Astrocyte (in vitro differentiated cells and primary cell): ENCODE measurements at regions not wholly inside any gene's neighbourhood (a gene's known extent, or its start where the extent isn't known, plus 50 kb on each side); places are given as distances from the start of the nearest gene placed in this dataset.

Source experiments
- DNase-seq: peaks from one replicate; pipeline ENCODE4 v3.0.0-alpha.2; 2010; ENCODE audit warnings: low read depth
- FAIRE-seq: peaks from 2 replicates; lab custom pipeline; 2011; peaks lifted over from hg19 to GRCh38; lab: Jason Lieb, UNC
- H2AFZ ChIP-seq: 2 replicates; pipeline ENCODE4 v1.6.0; 2012; ENCODE audit warnings: low read depth, low read length, inconsistent platforms
- H3K27ac ChIP-seq: 2 replicates; pipeline ENCODE4 v1.5.1; 2011; ENCODE audit warnings: low read depth, low read length, inconsistent platforms
- H3K27me3 ChIP-seq: 2 replicates; pipeline ENCODE4 v1.6.0; 2011; ENCODE audit warnings: low read length, inconsistent platforms; ENCODE audit not compliant: insufficient read depth
- H3K36me3 ChIP-seq: 2 replicates; pipeline ENCODE4 v1.5.1; 2011; ENCODE audit warnings: low read length, inconsistent platforms; ENCODE audit not compliant: insufficient read depth
- H3K4me1 ChIP-seq: 2 replicates; pipeline ENCODE4 v1.5.1; 2011; ENCODE audit warnings: low read length, inconsistent platforms; ENCODE audit not compliant: insufficient read depth
- H3K4me2 ChIP-seq: 2 replicates; pipeline ENCODE4 v1.6.0; 2012; ENCODE audit warnings: low read length, inconsistent platforms
- H3K4me3 ChIP-seq: 2 replicates; pipeline ENCODE4 v1.5.1; 2011; ENCODE audit warnings: low read depth, mild to moderate bottlenecking, low read length, inconsistent platforms; ENCODE audit not compliant: insufficient read depth
- H3K79me2 ChIP-seq: 2 replicates; pipeline ENCODE4 v1.6.0; 2012; ENCODE audit warnings: mild to moderate bottlenecking, low read length, inconsistent platforms; ENCODE audit not compliant: insufficient read depth
- H3K9ac ChIP-seq: 2 replicates; pipeline ENCODE4 v1.6.0; 2012; ENCODE audit warnings: mild to moderate bottlenecking, low read length, inconsistent platforms
- H3K9me3 ChIP-seq: 2 replicates; pipeline ENCODE4 v1.5.1; 2012; ENCODE audit warnings: low read depth, mild to moderate bottlenecking, low read length, inconsistent platforms; ENCODE audit not compliant: insufficient read depth
- H4K20me1 ChIP-seq: 2 replicates; pipeline ENCODE4 v1.6.0; 2012; ENCODE audit warnings: low read length, inconsistent platforms; ENCODE audit not compliant: insufficient read depth
- H3K27ac Mint-ChIP-seq: one replicate; pipeline ENCODE4 v1.8.0; 2021; ENCODE audit warnings: mild to moderate bottlenecking, mixed read lengths; ENCODE audit not compliant: unreplicated experiment
- H3K27me3 Mint-ChIP-seq: one replicate; pipeline ENCODE4 v1.8.0; 2021; ENCODE audit warnings: low read depth, mixed read lengths; ENCODE audit not compliant: unreplicated experiment
- H3K36me3 Mint-ChIP-seq: one replicate; pipeline ENCODE4 v1.8.0; 2021; ENCODE audit warnings: low read depth, mixed read lengths; ENCODE audit not compliant: unreplicated experiment
- H3K4me1 Mint-ChIP-seq: one replicate; pipeline ENCODE4 v1.8.0; 2021; ENCODE audit warnings: low read depth, mixed read lengths; ENCODE audit not compliant: unreplicated experiment
- H3K4me3 Mint-ChIP-seq: one replicate; pipeline ENCODE4 v1.8.0; 2021; ENCODE audit warnings: mild to moderate bottlenecking, moderate library complexity, mixed read lengths; ENCODE audit not compliant: unreplicated experiment
- H3K9me3 Mint-ChIP-seq: one replicate; pipeline ENCODE4 v1.8.0; 2021; ENCODE audit warnings: mild to moderate bottlenecking, mixed read lengths; ENCODE audit not compliant: unreplicated experiment
- EZH2 ChIP-seq: IDR thresholded peaks from 2 replicates; pipeline ENCODE4 v1.6.1; 2012; ENCODE audit warnings: mild to moderate bottlenecking, low read length, inconsistent platforms; ENCODE audit not compliant: insufficient read depth
- TF ChIP-seq, protein P1 (sequence below): IDR thresholded peaks from 2 replicates; pipeline ENCODE4 v1.5.1; 2011; ENCODE audit warnings: low read depth, mild to moderate bottlenecking, inconsistent platforms, low read length, moderate library complexity; ENCODE audit not compliant: insufficient read depth

- H3K4me3 Mint-ChIP-seq: no peak overlapping the region
- H3K4me1 ChIP-seq: peaks cover 6% of the 10 kb centered on the region
- H3K9me3 ChIP-seq: no peaks in the 10 kb centered on the region
- H3K27me3 ChIP-seq: no peaks in the 10 kb centered on the region
- FAIRE-seq: no peak
- H3K9me3 Mint-ChIP-seq: peaks cover 4% of the 10 kb centered on the region
- H3K4me3 ChIP-seq: no peak overlapping the region
- DNase-seq: no peak
- H3K36me3 ChIP-seq: no peaks in the 10 kb centered on the region
- H3K79me2 ChIP-seq: no peaks in the 10 kb centered on the region
- no peaks in the 10 kb centered on the region for H4K20me1 ChIP-seq
- no peak for TF ChIP-seq EZH2
- TF ChIP-seq, protein P1, sequence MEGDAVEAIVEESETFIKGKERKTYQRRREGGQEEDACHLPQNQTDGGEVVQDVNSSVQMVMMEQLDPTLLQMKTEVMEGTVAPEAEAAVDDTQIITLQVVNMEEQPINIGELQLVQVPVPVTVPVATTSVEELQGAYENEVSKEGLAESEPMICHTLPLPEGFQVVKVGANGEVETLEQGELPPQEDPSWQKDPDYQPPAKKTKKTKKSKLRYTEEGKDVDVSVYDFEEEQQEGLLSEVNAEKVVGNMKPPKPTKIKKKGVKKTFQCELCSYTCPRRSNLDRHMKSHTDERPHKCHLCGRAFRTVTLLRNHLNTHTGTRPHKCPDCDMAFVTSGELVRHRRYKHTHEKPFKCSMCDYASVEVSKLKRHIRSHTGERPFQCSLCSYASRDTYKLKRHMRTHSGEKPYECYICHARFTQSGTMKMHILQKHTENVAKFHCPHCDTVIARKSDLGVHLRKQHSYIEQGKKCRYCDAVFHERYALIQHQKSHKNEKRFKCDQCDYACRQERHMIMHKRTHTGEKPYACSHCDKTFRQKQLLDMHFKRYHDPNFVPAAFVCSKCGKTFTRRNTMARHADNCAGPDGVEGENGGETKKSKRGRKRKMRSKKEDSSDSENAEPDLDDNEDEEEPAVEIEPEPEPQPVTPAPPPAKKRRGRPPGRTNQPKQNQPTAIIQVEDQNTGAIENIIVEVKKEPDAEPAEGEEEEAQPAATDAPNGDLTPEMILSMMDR: no peak
- no peak overlapping the region for H3K9ac ChIP-seq
- H3K4me1 Mint-ChIP-seq: peaks cover 7% of the 10 kb centered on the region
- no peak overlapping the region for H3K27ac Mint-ChIP-seq
- no peak overlapping the region for H3K4me2 ChIP-seq
- peaks cover 2% of the 10 kb centered on the region for H3K36me3 Mint-ChIP-seq
- peaks cover 3% of the 10 kb centered on the region for H3K27me3 Mint-ChIP-seq
- no peak overlapping the region for H3K27ac ChIP-seq
- H2AFZ ChIP-seq: no peak overlapping the region
Observed at GRCh38 chr2:67802824-67803223, 260.0 kb downstream of the C1D start.

DNA sequence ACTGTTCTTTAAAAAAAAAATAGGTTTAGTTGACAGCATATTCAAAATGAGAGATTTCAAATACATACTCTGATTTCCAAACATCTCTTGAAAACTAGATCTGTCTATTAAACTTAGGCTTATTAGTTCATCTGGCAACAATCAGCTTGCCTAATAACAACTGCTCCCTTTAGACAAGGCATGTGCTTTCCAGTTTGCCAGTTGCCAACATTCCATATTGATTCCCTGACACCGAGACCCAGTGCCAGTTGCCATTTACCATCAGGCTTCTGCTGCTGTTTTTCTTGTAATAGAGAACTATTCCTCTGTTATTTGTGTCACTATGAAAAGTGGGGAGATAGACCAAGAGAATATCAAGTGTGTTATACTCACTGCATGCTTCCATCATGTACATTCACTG, 256.0 kb downstream of the C1D start:
- TF ChIP-seq, protein P1: no peak
- no peak for TF ChIP-seq EZH2
- no peaks in the 10 kb centered on the region for H3K9me3 ChIP-seq
- H2AFZ ChIP-seq: no peak overlapping the region
- H4K20me1 ChIP-seq: no peaks in the 10 kb centered on the region
- H3K9ac ChIP-seq: no peak overlapping the region
- no peak overlapping the region for H3K4me2 ChIP-seq
- H3K36me3 ChIP-seq: no peaks in the 10 kb centered on the region
- no peak overlapping the region for H3K4me3 Mint-ChIP-seq
- H3K4me3 ChIP-seq: no peak overlapping the region
- H3K27me3 Mint-ChIP-seq: peaks cover 5% of the 10 kb centered on the region
- no peaks in the 10 kb centered on the region for H3K27me3 ChIP-seq
- H3K27ac Mint-ChIP-seq: no peak overlapping the region
- H3K4me1 ChIP-seq: no peaks in the 10 kb centered on the region
- no peak overlapping the region for H3K27ac ChIP-seq
- H3K4me1 Mint-ChIP-seq: no peaks in the 10 kb centered on the region
- H3K36me3 Mint-ChIP-seq: peaks cover 2% of the 10 kb centered on the region
- H3K9me3 Mint-ChIP-seq: peaks cover 4% of the 10 kb centered on the region
- no peak for FAIRE-seq
- no peak for DNase-seq
- H3K79me2 ChIP-seq: no peaks in the 10 kb centered on the region

DNA sequence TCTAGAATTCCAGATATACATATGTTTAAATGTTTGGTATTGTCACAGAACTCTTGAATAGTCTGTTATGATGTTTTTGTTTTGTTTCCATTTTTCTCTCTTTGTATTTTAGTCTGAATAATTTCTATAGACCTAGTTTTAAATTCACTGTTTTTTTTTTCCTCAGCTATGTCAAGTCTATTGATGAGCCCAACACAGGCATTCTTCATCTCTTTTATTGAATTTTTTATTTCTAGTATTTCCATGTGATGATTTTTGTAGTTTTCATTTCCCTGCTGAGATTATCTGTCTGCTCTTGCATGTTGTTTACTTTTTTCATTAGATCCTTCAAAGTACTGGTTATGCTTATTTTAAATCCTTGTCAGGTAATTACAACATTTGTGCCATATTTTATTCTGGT, 254.7 kb downstream of the C1D start:
- Histone ChIP-seq H4K20me1 (no peaks in the 10 kb centered on the region), H3K27me3 (no peaks in the 10 kb centered on the region), H2AFZ (no peak overlapping the region), H3K4me1 (no peaks in the 10 kb centered on the region), H3K9me3 (no peaks in the 10 kb centered on the region), H3K27ac (no peak overlapping the region), H3K4me2 (no peak overlapping the region), H3K4me3 (no peak overlapping the region), H3K9ac (no peak overlapping the region), H3K36me3 (no peaks in the 10 kb centered on the region), H3K79me2 (no peaks in the 10 kb centered on the region)
- TF ChIP-seq, protein P1: no peak
- TF ChIP-seq EZH2: no peak
- H3K4me1 Mint-ChIP-seq: no peaks in the 10 kb centered on the region
- H3K27ac Mint-ChIP-seq: no peak overlapping the region
- H3K27me3 Mint-ChIP-seq: peaks cover 5% of the 10 kb centered on the region
- peaks cover 2% of the 10 kb centered on the region for H3K36me3 Mint-ChIP-seq
- peaks cover 4% of the 10 kb centered on the region for H3K9me3 Mint-ChIP-seq
- H3K4me3 Mint-ChIP-seq: no peak overlapping the region
- no peak for DNase-seq
- FAIRE-seq: no peak
